Skin of body (tissue), 1 donor: ENCODE measurements at regions not wholly inside any gene's neighbourhood (a gene's known extent, or its start where the extent isn't known, plus 50 kb on each side); places are given as distances from the start of the nearest gene placed in this dataset.

ENCODE experiments used
- DNase-seq: peaks from one replicate; lab custom pipeline; 2025; lab: John Stamatoyannopoulos, UW

DNA sequence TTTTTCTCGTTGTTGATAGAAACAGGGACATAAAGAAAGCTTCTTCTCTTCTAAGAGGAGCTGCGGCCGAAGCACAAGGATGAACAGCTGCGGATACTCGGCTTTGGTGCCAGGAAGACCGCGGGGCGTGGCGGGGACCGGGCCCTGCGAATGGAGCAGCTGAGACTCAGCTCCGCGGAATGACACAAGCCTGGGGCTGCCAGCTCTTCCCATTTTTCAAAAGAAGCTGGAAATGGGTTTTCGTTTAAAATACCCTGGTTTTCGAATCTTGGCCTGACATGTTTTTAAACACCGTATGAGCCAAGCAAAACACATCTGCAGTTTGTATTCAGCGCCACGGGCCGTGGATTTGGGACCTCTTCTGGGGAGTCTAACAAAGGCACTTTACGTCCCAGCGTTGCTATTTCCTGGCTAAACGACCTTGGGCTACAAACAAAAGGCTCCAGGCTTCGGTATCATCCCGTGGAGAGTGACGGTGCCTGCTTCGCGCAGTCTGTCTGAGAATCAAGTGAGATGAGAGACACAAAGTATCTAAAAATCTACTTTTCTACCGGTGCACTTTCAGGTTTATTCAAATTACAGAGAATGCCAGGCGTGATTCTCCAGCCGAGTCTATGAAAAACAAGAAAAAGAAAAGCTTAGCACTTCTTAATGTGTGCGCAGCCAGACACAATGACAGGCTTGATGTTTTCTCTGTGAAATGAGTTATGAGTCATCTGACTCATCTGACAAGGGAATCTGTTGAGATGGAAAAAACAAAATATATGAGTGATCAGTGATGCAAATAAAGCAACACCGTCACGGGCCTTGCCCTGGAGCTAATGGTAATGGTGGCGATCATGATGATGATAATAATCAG is 114.0 kb upstream of the TMEM132D start:
- DNase-seq: no peak

DNA sequence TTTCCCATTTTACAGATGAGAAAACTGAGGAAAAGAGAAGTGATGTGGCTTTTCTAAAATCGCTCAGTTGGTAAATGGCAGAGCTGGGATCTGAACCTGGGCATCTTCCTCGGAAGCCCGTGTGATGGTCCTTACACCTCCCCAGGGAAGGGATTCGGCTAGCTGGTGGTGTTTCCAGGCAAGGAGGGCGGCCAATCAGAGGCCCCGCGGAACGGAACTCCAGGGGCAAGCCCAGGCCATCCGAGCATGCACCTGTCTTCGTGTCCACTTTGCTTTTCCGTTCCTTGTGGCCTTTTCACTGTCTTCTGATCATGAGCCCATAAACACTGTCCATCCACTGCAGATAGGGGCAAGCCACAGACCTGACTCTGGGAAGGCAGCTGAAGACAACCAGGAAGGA is 114.8 kb upstream of the TMEM132D start:
- no peak for DNase-seq

DNA sequence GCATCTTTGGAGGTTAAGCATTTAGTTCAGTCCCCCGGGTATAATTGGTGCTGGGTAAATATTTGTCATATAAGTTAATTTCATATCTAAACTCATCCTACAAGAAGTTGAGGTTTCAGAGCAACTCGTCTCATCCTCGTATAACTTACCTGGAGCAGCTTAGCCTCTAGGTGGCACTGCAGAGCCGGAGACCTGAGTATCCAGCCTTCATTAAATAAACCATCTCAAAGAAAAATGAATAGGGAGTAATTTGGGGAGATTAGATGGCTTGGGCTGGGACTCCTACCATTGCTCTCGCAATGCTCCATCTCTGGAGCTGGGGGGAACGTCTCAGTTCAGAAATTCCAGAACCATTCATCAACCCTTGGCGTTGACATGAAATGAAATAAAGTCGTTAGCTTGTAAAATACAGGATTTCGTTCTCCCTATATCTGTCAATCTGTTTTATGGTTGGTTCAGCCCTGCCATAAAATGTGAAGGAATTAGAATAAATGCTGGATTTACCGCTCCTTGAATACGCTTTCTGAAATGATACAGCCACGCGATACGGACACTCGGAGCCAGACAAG is 122.9 kb upstream of the TMEM132D start:
- no peak for DNase-seq

DNA sequence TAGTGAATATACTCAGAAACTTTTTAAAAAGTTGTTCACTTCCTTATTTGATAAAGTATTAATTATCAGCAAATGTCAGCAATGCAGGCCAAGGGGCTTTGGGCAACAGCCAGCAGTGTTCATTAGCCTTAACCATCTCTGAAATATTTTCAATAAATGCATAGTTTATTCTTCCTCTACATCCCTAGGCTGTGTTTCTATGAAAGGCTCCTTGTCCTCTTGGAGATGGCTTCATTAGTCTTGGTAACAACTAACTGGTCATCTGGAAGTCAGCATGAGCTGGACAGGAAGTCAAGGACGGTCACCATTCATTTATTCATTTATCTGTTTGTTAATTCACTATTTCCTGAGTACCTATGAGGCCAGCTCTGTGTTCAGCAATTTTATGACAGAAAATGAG is 124.0 kb upstream of the TMEM132D start:
- DNase-seq: no peak

DNA sequence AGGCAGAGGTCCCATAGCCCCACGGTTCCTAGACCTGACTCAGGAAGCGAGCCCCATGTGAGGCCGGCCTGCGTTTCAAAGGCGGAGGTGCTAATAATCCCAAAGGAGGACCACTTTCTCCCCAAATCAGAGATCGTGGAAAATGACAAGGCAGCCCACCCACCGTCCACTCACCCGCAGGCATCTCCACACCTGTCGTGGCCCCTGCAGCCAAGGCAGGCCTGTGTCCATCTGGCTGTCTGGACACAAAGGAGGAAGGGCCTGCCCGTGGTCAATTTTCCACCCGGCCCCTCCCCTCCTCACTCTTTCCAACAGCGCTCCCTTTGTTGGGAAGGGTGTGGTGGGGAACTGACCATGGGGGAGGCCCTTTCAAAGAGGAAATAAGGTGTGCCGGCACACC is 125.3 kb upstream of the TMEM132D start:
- DNase-seq: no peak

DNA sequence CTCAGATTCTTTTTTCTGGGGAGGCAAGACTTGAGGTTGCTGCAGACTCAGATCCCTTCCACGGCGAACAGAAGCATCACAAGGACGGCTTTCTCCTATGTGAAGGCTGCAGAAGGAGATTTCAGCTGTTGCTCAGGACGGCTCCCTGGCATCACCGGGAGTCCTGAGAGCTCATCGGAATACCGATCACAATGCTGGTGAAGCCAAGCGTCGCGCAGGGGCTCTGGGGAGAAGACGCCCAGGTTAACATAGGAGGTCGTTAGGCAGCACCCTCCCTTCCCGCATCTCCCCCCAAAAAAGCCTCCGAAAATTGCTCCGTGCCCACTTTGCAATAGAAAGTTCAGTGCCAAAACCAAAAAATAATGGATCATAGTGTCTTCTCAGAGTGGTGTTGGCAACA is 127.2 kb upstream of the TMEM132D start:
- no peak for DNase-seq

DNA sequence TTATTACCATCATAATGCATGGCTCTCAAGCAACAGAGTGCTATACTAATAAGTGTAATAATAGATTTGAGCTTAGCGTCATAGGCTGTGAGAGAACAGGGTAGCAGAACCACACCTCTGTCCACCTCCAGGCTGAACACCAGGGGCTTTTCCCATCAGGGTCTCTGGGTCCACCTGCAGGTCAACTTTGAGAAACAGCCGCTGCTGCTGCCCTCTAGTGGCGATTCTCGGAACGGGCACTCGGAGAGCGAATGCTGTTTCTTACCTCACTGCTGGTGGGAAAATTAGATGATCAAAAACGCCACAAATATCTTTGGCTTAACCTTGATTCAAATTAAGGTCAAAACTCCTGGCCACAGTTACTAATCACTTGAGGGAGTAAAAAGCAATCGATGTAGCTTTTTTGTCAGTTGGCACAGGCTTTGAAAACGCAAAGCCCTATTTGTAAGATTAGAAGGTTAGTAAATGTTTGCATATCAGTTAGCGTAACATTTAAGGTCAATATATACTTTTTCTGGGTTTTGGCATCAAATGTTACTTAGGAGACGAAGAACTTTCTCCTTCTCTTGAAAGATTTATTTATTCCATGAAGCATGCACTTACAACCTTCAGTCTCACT is 127.9 kb upstream of the TMEM132D start:
- DNase-seq: no peak

DNA sequence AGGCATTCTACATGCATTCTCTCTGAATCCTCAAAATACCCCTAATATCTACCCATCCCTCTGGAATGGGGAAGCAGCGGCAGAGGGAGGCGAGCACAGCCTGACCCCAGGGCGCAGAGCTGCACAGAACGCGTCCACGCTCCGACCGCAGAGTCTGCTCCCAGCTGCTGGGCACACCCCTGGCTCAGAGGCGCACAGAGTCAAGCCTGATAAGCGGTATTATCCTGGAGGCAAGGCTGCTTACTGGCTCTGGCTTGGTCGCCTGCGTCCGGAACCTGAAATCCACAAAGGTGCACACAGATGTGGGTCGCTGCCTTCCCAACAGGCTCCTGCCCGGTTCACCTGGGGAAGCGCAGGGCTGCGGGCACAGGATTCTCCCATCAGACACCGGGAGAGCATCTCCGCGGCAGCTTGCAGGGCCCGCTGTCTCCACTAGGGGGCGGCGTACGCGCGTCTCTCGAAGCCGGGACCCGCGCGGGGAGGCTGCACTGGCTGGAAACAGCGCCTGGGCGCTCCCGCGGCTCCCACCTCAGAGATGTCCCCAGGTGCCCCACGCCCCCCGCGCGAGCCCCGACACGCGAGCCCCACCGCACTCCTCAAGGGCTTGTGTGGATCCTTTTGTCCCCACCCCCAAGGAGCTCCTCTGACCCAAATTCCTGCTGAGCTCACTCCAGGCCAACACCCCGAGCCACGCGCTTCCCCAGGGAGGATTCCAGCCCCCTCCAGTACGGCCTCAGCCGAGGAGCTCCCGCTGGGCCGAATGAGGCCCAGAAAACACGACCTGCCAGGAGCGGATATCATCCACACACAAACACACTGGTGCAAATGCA is 120.1 kb upstream of the FZD10 start:
- DNase-seq: no peak

DNA sequence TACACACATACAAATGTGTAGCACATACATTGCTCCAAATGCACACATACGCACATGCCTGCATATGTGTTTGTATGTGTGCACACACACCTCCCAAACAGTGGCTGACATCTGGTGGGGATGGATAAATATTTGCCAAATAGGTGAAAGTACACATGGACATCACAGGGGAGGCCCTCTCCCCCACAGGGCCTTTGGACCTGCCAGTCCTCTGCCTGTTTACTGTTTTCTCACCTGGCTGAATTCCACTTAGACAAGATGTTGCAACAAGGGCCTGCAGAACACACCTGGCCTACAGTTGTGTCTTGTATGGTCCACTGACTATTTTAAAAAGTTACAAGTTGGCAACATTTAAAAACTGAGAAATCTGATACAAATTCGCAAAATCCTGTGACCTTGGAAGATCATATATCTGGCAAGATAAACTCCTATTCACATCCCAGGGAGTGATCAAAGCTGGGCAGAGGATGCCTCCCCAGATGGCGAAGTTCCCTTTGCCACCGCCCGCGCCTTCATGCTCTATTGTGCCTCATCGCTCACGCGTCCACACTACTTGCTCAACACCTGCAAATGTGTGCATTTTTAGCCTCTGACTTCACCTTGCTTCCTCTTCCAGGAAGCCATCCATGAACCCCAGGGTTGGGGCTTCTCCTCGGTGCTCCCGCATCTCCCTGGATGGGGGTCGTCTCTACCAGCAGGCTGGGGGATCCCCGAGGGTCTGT is 118.4 kb upstream of the FZD10 start:
- no peak for DNase-seq

DNA sequence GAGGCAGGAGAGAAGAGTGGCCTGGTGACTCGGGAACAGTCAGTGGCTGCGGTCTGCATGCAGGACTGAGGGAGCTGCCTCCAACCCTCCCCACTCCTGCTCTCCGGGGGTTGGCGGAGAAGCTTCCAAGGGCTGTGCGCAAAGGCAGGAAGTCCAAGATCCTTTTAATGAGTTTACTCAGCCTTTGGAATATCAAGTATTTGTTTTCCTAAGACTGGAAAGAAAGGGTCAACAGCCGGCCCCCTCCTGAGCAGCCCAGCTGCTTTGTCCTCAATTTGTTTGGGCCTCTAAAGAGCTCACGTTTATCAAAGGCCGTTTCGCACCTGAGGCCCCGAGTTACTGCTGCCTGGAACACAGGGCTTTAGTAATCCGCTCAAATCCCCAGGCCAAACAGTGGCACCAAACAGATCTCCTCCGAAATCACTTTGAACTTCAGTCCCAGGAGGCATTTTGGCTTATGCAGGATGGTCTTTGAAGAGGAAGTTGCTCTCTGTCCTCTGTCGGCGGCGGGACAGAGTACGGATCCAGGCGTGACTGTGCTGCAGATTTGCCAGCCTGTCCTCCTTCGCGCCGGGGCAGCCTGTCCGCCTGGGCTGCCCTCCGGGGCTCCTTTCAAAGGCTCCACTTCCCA is 117.2 kb upstream of the FZD10 start:
- DNase-seq: no peak

DNA sequence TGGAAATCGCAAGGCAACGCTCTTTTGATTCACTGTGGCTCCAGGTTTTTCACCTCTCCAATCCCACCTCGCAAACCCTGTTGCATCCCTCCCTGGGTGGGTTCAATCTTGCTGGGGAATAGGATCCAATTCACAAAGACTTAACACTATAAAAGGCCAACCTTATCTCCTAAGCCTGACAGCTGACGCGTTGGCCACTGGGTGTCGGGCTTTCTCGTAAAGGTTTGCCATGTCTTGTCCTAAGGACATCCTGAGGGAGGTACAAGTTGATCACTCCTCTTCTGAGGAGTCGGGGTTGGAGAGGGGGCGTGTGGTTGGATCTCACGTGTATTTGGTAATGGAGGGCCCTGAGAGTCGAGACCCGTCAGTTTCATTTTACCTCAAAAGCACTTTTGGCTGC is 112.6 kb upstream of the FZD10 start:
- DNase-seq: no peak

DNA sequence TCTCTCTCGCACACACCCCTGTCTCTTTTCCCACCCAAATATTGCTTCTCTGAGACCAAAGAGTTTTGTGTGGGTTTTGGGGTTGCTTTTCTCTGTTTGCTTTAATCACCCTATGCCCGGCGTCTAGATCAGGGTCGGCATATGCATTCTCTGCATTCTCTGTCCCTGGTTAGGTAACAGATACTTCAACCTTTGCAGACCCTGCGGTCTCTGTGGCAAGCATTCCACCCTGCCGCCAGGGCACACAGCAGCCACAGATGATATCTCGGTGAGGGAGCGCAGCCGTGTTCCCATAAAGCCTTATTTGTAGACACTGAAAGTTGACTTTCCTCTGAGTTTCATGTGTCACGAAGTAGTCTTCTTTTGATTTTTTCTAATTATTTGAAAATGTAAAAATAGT is 110.4 kb upstream of the FZD10 start:
- no peak for DNase-seq

DNA sequence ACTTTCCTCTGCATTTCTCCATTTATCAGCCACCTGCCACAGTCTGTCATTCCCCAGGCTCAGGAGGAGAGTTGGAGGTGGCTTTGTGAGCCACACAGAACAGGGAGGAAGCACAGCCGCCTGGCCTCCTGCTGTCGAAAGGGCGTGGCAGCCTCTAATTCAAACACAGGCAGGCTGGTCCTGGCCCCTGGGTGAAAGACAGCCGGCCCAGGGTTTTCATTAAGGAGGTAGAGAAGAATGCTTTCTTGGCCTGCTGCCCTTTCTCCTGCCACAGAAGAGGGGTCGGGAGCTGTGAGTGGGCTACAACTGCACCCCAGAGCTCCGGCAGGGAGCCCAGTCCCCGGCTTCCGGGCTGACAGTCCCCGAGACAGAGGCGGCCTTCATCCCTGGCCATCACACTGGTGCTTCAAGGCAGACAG is 108.6 kb upstream of the FZD10 start:
- no peak for DNase-seq

DNA sequence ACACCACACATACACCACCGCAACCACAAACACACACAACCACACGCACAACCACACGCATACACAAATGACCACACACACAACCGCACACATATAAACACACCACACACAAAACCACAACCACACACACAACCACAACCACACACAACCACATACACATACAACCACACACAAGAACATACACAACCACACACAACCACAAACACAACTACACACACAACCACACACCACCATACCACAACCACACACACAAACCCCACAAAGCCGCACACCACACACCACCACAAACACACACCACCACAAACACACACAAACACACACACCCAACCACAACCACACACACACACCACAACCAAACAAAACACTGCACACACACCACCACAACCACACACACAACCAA is 107.5 kb upstream of the FZD10 start:
- no peak for DNase-seq

DNA sequence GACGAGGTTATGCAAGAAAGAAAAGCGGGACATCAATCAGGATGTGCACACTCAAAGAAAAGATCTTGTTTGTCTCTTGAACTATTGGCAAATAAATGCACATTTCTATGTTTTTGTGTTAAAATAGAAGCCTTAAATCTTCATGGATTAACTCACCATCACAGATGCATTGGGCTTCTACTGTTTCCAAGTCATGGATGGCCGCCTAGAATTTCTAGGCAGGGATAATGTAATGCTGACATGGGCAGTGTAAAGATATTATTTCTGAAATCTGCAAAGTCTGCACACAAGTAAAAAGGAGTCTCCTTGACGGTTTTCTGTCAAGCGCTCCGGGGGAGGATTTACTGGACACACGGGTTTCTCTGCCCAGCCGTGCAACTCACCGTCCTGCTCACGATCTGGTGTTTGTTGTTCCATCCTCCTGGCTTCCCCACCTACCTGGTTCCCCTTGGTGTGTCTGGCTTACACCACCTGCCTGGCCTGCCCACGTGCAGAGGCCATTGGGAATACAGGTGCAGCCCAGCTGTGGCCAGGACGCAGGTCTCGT is 103.3 kb upstream of the FZD10 start:
- no peak for DNase-seq

DNA sequence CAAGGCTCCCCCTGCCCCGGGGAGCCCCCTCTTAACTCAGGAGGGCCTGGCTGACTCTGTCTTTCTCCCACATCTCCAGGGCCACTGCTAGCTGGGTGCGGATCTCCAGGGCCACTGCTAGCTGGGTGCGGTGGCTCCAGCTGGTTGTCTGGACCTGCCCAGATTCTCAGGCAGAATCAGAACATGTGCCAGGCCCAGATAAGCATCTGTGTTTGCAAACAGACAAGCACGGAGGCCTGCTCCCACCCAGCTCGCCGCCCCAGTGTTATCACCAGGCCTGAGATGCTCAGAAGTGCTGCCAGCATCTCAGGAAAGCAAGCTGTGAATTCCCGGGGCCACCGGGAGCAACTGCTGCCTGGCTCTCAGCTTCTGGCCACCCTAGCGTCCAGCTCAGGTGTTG is 98.4 kb upstream of the FZD10 start:
- no peak for DNase-seq

DNA sequence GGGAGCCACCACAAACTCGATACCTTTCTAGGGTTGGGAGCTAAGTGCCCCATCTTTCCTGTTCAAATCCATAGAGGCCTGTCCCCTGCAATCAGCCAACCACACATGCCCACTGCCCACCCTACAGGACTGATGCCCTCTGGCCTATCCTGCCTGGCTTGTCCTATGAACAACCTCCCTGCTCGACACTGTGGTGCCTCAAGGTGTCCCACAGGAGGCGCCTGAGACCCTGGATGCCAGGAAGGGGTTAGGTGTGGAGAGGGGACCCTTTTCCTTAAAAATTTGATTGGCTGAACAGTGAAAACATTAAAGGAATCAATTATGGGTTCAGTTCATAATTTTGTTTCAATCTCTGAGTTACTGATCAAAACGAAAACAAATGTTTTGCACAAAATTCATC is 97.3 kb upstream of the FZD10 start:
- no peak for DNase-seq

DNA sequence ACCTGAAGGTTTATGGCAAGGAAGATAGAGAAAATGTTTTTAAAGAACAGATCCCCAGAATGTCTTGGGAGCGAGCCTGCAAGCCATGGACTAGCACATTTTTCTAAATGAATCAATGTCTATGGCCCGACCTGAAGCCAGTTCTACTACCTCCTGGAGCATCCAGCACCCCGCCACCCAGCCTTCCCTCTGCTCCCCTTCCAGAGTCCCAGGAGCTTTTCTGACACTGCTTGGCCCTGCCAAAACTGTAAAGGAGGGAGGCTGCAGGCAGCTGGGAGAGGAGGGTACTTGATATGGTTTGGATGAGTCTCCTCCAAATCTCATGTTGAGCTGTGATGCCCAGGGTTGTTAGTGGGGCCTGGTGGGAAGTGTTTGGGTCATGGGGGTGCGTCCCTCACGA is 95.5 kb upstream of the FZD10 start:
- no peak for DNase-seq

DNA sequence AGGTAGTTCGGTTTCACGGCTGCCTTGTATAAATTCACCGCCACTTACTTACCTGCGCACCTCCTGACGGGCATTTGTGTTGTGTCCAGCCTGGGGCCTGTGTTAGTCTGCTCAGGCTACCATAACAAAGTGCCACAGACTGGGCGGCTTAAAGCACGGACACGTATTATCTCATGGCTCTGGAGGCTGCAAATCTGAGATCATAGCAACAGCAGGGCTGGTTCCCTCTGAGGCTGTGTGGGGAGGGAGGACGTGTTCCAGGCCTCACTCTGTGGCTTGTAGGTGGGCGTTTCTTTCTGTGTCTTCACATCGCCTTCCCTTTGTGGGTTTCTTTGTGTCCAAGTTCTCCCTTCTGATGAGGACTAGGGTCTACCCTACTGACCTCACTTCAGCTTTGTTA is 93.5 kb upstream of the FZD10 start:
- DNase-seq: no peak

DNA sequence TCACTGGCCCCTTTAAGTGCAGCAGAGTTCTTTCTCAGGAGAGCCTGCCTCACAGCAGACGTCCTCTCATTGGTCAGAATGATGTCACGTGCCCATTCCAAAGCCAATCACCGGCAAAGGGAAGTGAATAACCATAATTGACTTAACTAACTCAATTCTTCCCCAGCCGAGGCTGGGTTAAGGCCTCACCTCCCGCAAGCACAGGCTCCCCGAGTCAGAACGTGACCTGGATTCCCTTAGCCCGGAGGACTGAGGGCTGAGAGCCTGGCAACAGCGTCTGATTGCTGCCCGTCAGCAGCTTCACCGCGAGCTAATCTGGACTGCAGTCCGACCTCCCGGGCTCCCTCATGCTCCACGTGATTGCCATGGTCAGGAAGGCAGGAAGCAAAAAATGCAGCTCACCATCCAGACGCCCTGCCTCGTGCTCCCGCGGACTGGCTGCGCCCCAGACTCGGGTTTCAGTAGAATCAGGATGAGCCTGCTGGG is 92.1 kb upstream of the FZD10 start:
- no peak for DNase-seq
